Chondrocyte (in vitro differentiated cells): ENCODE measurements at regions not wholly inside any gene's neighbourhood (a gene's known extent, or its start where the extent isn't known, plus 50 kb on each side); places are given as distances from the start of the nearest gene placed in this dataset.

ENCODE experiments used
- DNase-seq: peaks from one replicate; pipeline ENCODE4 v3.0.0; 2021; ENCODE audit warnings: mixed read lengths, low spot score
- H3K27ac Mint-ChIP-seq: one replicate; pipeline ENCODE4 v1.8.0; 2021; ENCODE audit warnings: mild to moderate bottlenecking, moderate library complexity, mixed read lengths; ENCODE audit not compliant: unreplicated experiment
- H3K27me3 Mint-ChIP-seq: 2 replicates; pipeline ENCODE4 v1.8.0; 2021; ENCODE audit warnings: low read depth, mixed read lengths
- H3K36me3 Mint-ChIP-seq: 2 replicates; pipeline ENCODE4 v1.8.0; 2021; ENCODE audit warnings: low read depth, mixed read lengths
- H3K4me1 Mint-ChIP-seq: 2 replicates; pipeline ENCODE4 v1.8.0; 2021; ENCODE audit warnings: low read depth, mild to moderate bottlenecking, mixed read lengths
- H3K4me3 Mint-ChIP-seq: one replicate; pipeline ENCODE4 v1.8.0; 2021; ENCODE audit warnings: mild to moderate bottlenecking, moderate library complexity, mixed read lengths; ENCODE audit not compliant: unreplicated experiment
- H3K9me3 Mint-ChIP-seq: 2 replicates; pipeline ENCODE4 v1.8.0; 2021; ENCODE audit warnings: low read depth, mixed read lengths
- CTCF ChIP-seq: fragments of 200-600 bp; sonication (generic); IDR thresholded peaks from 2 replicates; pipeline ENCODE4 v1.5.0; 2021; ENCODE audit warnings: antibody characterized with exemption, mild to moderate bottlenecking, moderate library complexity

- no peak overlapping the region for H3K4me3 Mint-ChIP-seq
- H3K9me3 Mint-ChIP-seq = no peaks in the 10 kb centered on the region
- no peak overlapping the region for H3K27ac Mint-ChIP-seq
- DNase-seq = no peak
- no peak for TF ChIP-seq CTCF
- H3K27me3 Mint-ChIP-seq = no peaks in the 10 kb centered on the region
- H3K4me1 Mint-ChIP-seq = no peaks in the 10 kb centered on the region
- H3K36me3 Mint-ChIP-seq = no peaks in the 10 kb centered on the region
These were observed 92.6 kb upstream of the CHL1 start for GRCh38 chr3:103991-104390.

- no peaks in the 10 kb centered on the region for H3K4me1 Mint-ChIP-seq
- H3K27me3 Mint-ChIP-seq = no peaks in the 10 kb centered on the region
- no peak for TF ChIP-seq CTCF
- no peaks in the 10 kb centered on the region for H3K36me3 Mint-ChIP-seq
- no peak overlapping the region for H3K4me3 Mint-ChIP-seq
- no peak overlapping the region for H3K27ac Mint-ChIP-seq
- peaks cover 4% of the 10 kb centered on the region for H3K9me3 Mint-ChIP-seq
- no peak for DNase-seq
These were observed 91.0 kb upstream of the CHL1 start for GRCh38 chr3:105585-105984.

- peaks cover 4% of the 10 kb centered on the region for H3K9me3 Mint-ChIP-seq
- H3K27ac Mint-ChIP-seq = no peak overlapping the region
- no peak for DNase-seq
- no peak for TF ChIP-seq CTCF
- no peaks in the 10 kb centered on the region for H3K36me3 Mint-ChIP-seq
- no peaks in the 10 kb centered on the region for H3K27me3 Mint-ChIP-seq
- H3K4me3 Mint-ChIP-seq = no peak overlapping the region
- no peaks in the 10 kb centered on the region for H3K4me1 Mint-ChIP-seq
These were observed 89.9 kb upstream of the CHL1 start for GRCh38 chr3:106619-107018.

GRCh38 chr3:111143-112069 lies 85.2 kb upstream of the CHL1 start:
- H3K27me3 Mint-ChIP-seq = no peaks in the 10 kb centered on the region
- H3K4me3 Mint-ChIP-seq = no peak overlapping the region
- peaks cover 6% of the 10 kb centered on the region for H3K9me3 Mint-ChIP-seq
- H3K4me1 Mint-ChIP-seq = no peaks in the 10 kb centered on the region
- DNase-seq = no peak
- no peak overlapping the region for H3K27ac Mint-ChIP-seq
- no peak for TF ChIP-seq CTCF
- H3K36me3 Mint-ChIP-seq = no peaks in the 10 kb centered on the region

GRCh38 chr3:112773-113172 lies 83.8 kb upstream of the CHL1 start:
- Mint-ChIP-seq H3K27ac (no peak overlapping the region), H3K27me3 (no peaks in the 10 kb centered on the region), H3K4me1 (no peaks in the 10 kb centered on the region), H3K9me3 (peaks cover 6% of the 10 kb centered on the region), H3K4me3 (no peak overlapping the region), H3K36me3 (no peaks in the 10 kb centered on the region)
- DNase-seq = no peak
- no peak for TF ChIP-seq CTCF
